HG03460 (cell line): ENCODE measurements at regions not wholly inside any gene's neighbourhood (a gene's known extent, or its start where the extent isn't known, plus 50 kb on each side); places are given as distances from the start of the nearest gene placed in this dataset.
"Not testable (repeated sequence)": the region's sequence is repeated elsewhere in the genome, so short reads cannot be mapped to it uniquely, and the experiment has no call there.

ENCODE experiments used
- ATAC-seq: cut with Tn5 transposase; IDR thresholded peaks from one replicate; pipeline ENCODE4 v1.9.1; 2021; ENCODE audit not compliant: unreplicated experiment

DNA sequence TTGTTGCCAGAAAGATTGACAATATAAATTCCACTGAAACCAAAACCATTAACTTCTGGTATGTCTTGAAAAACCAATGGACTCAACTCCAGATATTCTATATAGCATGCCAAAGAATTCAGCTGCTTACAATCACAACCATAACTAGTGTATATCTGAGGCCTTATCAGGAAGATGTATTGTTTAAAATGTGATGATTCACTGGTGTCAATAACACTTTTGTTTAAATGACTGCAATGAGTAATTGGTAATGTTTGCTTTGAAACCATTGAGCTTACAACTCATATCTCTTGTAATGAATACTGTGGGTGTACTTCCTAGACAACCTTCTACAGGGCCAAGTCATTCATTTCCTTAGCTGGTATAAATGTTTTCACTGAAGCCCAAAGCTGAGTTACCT lies 727.9 kb upstream of the KCND2 start:
- no peak for ATAC-seq

DNA sequence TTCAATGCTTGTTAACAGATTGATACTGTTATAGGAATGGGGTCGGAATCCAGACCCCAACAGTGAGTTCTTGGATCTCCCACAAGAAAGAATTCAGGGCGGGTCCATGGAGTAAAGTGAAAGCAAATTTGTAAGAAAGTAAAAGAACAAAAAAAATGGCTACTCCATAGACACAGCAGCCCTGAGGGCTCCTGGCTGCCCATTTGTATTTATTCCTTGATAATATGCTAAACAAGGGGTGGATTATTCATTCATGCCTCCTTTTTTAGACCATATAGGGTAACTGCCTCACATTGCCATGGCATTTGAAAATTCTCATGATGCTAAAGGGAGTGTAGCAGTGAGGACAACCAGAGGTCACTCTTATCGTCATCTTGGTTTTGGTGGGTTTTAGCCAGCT lies 717.2 kb upstream of the KCND2 start:
- ATAC-seq: no peak

DNA sequence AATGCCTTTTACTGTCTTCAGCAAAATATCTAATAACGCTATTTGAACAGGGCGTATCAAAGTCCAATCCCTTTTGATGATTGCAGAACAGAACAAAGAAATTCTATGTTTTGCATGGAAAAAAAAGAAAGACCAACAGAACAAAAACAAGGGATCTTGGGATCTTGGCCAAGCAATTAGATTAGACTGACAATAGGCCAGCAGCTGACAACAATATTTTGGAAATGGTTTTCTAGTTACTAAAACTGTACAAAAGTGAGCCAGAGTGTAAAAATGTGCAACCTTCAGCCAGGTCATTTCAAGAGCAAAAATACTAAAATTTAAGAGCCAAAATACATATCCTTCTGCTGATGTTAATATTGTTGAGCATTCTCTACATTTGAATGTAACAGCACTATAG lies 716.5 kb upstream of the KCND2 start:
- ATAC-seq: no peak

DNA sequence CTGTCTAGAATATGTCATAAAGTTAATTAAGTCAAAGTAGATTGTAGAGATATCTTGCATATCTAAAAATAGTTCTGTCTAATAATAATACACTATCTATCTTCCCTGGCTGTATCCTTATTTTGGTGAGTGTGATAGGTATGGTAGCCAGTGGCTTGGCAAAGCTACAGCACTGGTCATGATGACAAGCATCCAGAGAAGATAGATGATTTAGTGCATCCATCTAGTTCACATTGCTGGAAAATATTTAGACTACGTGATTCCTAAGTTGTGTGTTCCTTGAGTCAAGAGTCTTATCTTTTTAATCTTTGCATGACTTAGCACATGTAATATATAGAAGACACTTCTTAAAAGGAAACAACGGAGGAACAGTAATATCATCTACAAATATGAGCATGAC lies 711.2 kb upstream of the KCND2 start:
- ATAC-seq: no peak

DNA sequence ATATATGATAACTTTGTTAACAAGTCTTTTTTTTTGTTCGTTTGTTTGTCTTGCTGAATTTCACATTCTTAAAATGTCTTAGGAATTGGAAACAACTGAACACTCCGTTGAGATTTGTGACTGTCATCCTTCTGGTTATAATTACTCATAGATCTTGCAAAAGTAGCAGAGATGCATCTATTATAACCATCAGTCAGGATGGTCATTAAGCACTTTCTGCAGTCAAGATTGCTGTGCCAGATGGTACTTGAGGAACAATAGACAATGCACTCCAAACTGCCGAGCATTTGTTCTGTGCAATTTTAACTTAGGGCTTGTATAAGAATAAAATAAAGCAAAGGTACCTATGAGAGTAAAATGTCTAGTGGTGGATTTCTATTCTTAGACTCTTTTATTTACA lies 710.1 kb upstream of the KCND2 start:
- no peak for ATAC-seq

DNA sequence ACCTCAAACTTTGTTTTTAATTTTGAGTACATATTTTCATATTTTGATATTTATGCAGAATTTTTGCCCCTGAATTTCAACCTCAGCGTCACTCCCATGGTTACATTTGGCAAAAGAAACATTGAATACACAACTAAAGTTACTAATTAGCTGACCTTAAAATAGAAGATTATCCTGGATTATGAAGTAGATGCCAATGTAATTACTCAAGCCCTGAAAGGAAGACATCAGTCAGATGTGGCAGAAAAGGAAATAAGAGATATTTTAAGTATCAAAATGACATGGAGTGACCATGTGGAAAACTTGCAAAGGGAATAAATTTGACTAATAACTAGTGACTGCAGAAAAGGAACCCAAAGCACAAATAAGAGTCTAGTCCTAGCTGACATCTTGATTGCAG lies 701.3 kb upstream of the KCND2 start:
- ATAC-seq: no peak

DNA sequence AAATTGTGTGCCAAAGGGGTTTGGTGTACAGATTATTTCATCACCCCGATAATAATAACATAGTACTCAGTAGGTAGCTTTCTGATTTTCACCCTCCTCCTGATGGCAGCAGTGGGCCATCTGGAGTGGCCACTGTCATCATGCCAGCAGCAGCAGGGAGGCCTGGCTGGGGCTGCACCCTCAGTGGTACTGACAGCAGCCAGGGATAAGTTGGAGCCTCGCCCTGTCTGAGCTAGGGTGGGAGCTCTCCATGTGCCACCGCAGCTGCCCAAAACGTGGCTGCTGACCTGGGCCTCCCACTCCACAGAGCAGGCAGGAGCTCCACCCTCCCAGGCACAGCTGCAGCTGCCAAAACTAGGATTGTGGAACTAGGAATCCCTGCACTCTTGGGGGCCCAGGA lies 700.8 kb upstream of the KCND2 start:
- no peak for ATAC-seq

DNA sequence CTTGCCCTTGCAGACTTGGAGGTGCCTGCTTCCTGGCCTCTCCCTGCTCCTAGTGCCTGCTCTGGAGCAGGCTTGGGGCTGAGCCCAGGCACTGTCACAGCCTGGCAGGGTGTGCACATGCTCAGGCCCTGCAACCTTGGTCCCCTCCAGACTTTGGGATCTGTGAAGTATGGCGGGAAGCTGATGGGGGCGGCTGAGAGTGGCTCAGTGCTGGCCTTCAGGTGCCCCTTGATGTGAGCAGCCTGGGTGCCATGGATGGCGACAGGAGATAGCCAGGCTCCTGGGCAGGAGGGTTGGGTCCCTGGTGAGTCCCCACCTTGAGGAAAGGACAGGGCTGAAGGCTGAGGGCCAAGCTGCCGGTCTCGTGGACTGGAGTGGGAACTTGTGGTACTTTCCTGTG lies 700.4 kb upstream of the KCND2 start:
- ATAC-seq: no peak

DNA sequence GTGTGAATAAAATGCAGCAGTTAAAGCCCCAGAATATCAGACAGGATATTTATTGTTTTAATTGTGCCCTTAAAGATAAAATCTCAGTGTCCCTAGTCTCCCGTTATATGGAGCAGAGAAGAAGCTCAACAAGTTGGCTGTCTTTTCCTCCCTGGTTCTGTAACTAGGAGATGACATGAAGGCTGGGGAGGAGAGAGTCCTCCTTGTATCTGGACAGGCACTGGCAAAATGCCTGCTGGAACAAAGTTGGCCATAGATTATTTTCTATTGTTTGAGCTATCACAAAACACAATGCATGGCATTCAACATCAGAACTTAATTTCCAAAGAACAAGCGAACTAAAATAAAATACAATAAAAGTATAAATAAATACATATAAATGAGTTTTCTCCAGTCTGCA lies 694.9 kb upstream of the KCND2 start:
- ATAC-seq: no peak

DNA sequence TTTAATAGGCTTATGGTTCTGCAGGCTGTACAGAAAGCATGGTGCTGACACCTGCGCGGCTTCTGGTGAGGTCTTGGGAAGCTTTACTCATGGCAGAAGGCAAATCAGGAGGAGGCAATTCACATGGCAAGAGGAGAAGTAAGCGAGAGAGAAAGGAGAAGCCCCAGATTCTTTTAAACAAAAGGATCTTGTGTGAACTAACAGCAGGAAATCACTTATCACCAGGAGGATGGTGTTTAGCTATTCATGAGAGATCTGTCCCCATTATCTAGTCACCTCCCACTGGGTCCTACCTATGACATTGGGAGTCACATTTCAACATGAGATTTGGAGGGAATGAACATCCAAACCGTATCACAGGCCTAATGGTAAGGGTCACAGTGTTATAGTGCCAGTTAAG lies 678.0 kb upstream of the KCND2 start:
- ATAC-seq: no peak

DNA sequence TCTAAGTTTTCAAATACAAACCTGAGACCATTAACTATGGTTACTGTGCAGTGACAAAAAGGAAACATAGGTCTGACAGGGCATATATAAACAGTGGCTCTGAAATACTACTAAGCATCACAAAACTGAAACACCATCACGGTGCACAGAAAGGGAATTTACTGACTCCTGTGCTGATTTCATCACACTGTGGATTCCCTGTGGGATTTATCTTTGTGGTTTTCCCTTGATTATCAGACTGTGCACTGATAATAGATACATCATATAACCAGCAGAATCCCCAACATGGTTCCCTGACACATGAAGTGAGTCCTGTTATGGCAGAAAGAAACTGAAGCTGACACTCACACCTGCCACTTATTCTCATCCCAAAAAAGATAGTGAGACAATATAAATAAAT lies 676.3 kb upstream of the KCND2 start:
- ATAC-seq: no peak

DNA sequence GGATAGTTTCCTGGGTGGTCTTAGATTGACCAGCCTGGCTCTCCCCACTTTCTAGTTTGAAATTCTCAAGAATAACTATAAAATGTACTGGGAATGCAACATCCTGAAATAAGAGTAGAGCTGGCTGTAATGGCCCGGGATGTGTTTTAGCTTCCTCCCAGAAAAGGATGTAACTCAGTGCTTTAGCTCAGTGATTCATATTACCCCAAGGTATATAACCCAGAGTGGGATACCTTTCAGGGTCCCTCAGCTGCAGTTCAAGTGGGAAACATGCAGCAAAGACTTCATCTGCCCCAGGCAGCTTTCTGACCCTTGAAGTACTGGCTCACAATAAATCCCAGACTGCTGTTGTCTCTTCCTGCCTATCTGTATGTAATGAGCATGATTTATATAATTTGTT lies 666.7 kb upstream of the KCND2 start:
- no peak for ATAC-seq

DNA sequence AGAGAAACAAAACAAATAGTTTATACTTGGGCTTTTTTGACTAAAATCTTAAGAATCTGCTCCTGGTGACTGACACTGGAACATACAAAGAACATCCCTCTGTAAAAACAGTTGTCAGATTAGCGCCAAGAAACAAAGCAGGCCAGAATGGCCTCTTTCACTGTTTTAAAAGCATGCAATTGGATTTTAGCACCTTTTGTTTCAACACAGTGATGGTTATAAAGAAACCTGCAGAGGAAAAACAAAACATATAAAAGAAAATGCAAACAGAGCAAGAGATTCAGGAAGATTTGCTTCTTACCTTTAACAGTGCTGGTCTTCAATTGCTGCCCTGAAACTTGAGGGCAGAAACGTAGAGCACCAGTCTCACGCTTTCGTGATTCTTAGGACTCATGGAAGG lies 652.2 kb upstream of the KCND2 start:
- ATAC-seq: no peak

DNA sequence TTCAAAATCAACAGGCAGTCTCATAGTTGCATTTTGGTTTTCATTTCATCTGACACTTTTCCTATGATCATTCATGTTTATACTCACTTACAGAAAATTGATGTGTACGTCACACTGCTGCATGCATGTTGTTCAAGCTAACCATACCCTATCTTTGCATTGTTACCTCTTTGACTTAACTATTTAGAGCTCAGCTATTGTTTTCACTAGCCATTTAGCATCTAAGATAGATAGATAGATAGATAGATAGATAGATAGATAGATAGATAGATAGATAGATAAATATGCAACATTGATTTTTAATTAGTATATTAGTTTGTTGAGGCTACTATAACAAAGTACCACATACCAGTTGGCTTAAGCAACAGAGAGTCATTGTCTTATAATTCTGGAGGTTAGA lies 649.5 kb upstream of the KCND2 start:
- no peak for ATAC-seq

DNA sequence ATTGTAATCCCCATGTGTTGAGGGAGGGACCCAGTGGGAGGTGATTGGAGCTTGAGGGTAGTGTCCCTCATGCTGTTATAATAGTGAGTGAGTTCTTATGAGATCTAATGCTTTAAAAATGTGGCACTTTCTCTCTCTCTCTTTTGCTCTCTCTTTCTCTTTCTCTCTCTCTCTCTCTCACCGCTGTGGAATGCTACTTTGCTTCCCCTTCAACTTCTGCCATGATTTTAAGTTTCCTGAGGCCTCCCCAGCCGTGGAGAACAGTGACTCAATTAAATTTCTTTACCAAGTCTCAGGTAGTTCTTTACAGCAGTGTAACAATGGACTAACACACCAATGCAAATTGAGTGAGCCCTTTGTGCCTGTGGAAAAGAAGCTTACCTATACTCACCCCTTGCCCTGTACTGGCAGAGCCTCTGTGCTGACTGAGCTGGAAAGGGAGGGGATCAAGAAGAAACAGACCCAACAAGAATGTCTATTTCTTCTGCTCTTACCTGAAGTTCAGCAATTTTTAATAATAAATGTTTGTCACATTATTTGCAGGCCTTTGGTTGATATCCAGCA lies 642.5 kb upstream of the KCND2 start:
- no peak for ATAC-seq

DNA sequence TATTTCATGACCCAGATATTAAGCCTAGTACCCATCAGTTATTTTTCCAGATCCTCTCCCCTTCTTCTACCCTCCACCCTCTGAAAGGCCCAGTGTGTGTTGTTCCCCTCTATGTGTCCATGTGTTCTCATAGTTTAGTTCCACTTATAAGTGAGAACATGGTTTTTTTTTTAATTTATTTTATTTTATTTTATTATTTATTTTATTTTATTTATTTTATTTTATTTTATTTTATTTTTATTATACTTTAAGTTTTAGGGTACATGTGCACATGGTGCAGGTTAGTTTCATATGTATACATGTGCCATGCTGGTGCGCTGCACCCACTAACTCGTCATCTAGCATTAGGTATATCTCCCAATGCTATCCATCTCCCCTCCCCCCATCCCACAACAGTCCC lies 639.2 kb upstream of the KCND2 start:
- ATAC-seq: not testable (repeated sequence)

DNA sequence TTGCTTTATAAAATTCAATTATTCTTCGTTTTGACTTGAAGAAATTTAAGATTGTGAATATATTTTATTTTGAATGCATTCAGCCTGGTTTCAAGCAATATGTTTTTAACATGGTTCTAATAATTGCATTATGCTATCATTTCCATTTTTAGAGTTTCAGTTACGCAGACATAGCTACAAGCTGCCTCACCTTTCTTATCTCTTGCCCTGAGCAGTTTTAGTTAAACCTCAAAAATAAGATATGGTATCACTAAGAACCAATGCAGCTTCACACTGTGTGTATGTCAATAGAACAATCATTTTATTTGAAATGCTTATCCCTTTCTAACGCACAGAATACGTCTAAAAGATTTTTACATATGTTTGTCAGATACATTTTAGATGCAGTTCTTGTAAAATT lies 632.6 kb upstream of the KCND2 start:
- no peak for ATAC-seq

DNA sequence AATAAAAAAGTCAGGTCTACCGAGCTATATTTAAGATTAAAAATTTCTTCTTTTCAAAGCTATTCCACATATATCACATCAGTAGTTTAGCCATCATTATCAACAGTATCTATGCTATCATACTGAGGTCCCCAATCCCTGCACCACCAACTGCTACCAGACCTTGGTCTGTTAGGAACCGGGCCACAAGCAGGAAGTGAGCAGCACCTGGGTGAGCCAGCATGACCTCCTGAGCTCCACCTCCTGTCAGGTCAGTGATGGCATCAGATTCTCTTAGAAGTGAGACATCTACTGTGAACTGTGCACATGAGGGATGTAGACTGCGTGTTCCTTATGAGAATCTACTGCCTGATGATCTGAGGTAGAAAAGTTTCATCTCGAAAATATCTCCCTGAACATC lies 632.1 kb upstream of the KCND2 start:
- no peak for ATAC-seq

DNA sequence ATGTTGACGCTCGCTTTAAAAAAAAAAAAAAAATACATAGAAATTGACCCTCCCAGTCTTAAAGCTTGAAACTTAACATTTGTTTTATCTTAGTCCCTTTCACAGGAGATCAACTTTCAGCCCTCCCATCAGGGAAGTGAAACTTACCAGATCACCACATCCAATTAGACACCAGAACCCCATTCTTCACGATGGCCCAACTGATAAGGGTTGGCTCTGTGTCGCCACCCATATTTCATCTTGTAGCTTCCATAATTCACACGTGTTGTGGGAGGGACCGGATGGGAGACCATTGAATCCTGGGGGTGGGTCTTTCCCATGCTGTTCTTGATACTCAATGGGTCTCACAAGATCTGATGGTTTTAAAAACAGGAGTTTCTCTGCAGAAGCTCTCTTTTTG lies 629.4 kb upstream of the KCND2 start:
- no peak for ATAC-seq

DNA sequence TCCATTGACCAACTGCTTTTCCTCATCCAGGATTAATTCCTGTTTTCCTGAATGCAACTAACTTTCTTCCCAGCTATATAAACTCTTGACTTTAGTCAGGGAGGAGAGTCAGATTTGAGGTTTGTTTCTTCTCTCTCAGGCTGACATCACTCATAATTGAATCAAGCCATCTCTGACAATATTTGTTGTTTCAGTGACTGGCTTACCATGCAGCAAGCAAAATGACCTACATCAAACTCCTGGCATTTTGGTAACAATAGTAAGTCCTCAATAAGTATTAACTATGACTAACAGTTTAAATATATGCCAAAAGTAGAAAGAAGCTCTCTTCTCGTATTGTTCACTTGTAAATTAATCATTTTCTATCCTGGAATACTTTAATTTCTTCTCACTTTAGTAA lies 625.7 kb upstream of the KCND2 start:
- no peak for ATAC-seq

DNA sequence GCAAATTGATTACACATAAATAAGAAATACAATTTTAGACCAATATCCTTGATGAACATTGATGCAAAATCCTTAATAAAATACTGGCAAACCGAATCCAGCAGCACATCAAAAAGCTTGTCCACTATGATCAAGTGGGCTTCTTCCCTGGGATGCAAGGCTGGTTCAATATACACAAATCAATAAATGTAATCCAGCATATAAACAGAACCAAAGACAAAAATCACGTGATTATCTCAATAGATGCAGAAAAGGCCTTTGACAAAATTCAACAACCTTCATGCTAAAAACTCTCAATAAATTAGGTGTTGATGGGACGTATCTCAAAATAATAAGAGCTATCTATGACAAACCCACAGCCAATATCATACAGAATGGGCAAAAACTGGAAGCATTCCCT lies 624.2 kb upstream of the KCND2 start:
- ATAC-seq: not testable (repeated sequence)

DNA sequence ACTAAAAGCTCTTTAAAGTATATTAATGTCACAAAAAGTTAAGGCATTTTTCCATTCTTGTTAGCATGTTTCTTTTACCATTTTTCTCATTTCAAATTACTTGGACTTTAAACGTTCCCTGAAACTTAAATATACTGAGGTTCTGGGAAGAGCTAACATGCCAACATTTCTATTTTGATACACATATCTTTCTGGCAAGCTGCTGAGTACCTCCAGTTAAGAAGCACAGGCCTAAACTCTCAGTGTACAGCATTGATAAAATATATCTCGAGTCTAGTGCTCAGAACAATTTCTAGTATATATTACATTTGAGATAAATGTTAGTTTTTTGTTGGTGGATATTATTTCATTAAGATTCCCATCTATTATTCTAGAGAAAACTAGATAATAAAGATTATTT lies 612.9 kb upstream of the KCND2 start:
- ATAC-seq: no peak

DNA sequence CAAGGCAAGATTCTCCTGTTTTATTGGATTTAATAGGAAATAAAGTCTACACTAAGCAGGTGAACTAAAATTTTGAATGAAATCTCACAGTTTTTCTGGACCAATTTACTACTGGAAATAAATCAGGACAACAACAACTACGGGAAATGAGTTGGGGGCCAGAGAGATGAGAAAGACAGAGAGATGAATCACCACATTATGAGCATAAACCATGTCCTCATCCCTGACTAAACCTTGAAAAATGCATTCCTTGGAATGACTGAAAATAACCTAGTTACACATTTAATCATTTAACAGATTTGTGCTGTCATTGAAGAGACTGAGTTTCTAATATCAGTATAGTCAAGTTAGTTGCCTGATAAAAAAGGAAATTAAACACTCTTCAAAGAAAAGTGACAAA lies 608.4 kb upstream of the KCND2 start:
- ATAC-seq: no peak

DNA sequence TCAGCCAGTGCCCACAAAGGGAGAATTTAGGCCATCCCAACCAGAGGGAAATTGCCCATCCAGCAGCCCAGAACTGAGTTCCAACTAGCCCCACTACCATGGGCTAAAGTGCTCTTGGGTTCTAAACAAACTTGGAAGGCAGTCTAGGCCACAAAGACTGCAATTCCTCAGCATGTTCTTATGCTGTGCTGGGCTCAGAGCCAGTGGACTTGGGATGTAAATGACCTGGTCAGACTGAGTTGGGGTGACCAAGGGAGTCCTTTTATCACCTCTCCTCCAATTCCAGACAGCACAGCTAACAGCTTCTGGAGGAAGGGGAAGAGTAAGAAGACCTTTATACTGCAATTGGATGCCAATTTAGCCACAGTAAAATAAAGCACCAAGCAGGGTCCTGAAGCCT lies 607.2 kb upstream of the KCND2 start:
- ATAC-seq: no peak
